HepG2 (cell line): ENCODE measurements at regions not wholly inside any gene's neighbourhood (a gene's known extent, or its start where the extent isn't known, plus 50 kb on each side); places are given as distances from the start of the nearest gene placed in this dataset.

ENCODE experiments used
- EED ChIP-seq: sonication (generic); formaldehyde crosslinking; IDR thresholded peaks from 2 replicates; pipeline ENCODE4 v1.5.0; 2020; ENCODE audit warnings: mild to moderate bottlenecking, missing genetic modification reagents
- EP300 ChIP-seq, 3 experiments: sonication (generic) in 1 of 3; formaldehyde crosslinking in 1 of 3; IDR thresholded peaks; 2 replicates each; pipeline versions ENCODE4 v1.5.1 to v1.6.1; 2011 to 2020; ENCODE audit warnings: low read depth in 2 of 3, low read length in 2 of 3, borderline replicate concordance in 1 of 3, improper control_type of control experiment in 1 of 3, mild to moderate bottlenecking in 1 of 3, missing genetic modification reagents in 1 of 3, moderate library complexity in 1 of 3
- ESRRA ChIP-seq: sonication (generic); formaldehyde crosslinking; IDR thresholded peaks from 2 replicates; pipeline ENCODE4 v1.5.1; 2020; ENCODE audit warnings: mild to moderate bottlenecking, low read depth, missing genetic modification reagents
- FLYWCH1 ChIP-seq: sonication (generic); formaldehyde crosslinking; IDR thresholded peaks from 2 replicates; pipeline ENCODE4 v1.8.1; 2023; ENCODE audit warnings: mild to moderate bottlenecking, missing genetic modification reagents
- MED8 ChIP-seq: sonication (generic); formaldehyde crosslinking; IDR thresholded peaks from 2 replicates; pipeline ENCODE4 v1.8.1; 2023; ENCODE audit warnings: mild to moderate bottlenecking, missing genetic modification reagents; ENCODE audit not compliant: insufficient replicate concordance
- MIER2 ChIP-seq: IDR thresholded peaks from 2 replicates; pipeline ENCODE4 v1.6.1; 2016; ENCODE audit warnings: missing biosample characterization, missing genetic modification reagents
- TAF15 ChIP-seq: fragments of 200-400 bp; formaldehyde crosslinking; IDR thresholded peaks from one replicate; pipeline ENCODE4 v1.6.1; 2018; ENCODE audit warnings: mild to moderate bottlenecking, low read depth, low read length; ENCODE audit not compliant: poor library complexity, severe bottlenecking
- ZNF644 ChIP-seq: IDR thresholded peaks from 2 replicates; pipeline ENCODE4 v1.6.1; 2016; ENCODE audit warnings: low read depth
- TF ChIP-seq, protein P1 (sequence below): sonication (generic); formaldehyde crosslinking; IDR thresholded peaks from 2 replicates; pipeline ENCODE4 v1.4.0; 2020; ENCODE audit warnings: mild to moderate bottlenecking, missing genetic modification reagents
- TF ChIP-seq, protein P2 (sequence below): sonication (generic); formaldehyde crosslinking; IDR thresholded peaks from 2 replicates; pipeline ENCODE4 v1.5.1; 2020; ENCODE audit warnings: mild to moderate bottlenecking, missing genetic modification reagents, moderate library complexity
- TF ChIP-seq, protein P3 (sequence below): sonication (generic); formaldehyde crosslinking; IDR thresholded peaks from 2 replicates; pipeline ENCODE4 v1.4.0; 2020; ENCODE audit warnings: low read depth, mild to moderate bottlenecking, missing genetic modification reagents

DNA sequence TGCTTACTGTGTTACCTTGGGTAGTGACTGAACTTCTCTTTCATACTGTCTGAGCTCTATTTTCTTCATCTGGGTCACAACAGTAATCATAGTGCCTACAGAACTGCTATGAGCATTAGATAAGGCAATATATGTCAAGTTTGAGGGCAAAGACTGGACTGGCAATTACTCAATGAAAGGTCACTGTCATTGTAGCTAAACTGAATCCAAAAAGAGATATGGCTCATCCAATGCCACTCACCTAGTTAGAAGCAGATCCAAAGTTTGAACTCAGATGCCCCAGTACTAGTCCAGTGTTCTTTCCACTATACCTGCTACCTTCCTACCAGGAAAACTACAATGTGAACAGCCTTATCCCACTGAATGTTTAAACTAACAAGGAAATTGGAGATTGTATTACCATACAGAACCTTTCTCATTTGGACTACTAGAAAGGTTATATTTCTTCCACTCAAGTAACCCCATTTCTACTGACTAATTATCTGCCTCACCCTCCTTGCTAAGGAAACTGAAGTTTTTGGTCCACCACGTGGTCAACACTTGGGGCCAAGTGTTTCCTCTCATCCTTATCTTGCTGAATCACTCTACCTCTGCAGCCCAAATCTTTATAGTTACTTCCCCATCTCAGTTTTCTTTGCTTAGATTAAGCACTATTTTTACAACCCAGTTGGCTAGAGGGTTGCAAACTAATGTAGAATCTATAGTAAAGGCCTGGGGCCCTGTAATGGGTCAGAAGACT, 202.3 kb upstream of the LPP start:
- TF ChIP-seq EP300 (IDR thresholded peaks at IDR 0.05; ENCODE audit: low read depth in 2 of 2, low read length in 2 of 2) = no peak
- no peak for TF ChIP-seq EP300 (CRISPR knock-in tag; IDR thresholded peaks at IDR 0.05; ENCODE audit: borderline replicate concordance)
- no peak for TF ChIP-seq MED8 (CRISPR knock-in tag)
- TF ChIP-seq FLYWCH1 (CRISPR knock-in tag) = no peak
- no peak for TF ChIP-seq EED
- TF ChIP-seq, protein P1, sequence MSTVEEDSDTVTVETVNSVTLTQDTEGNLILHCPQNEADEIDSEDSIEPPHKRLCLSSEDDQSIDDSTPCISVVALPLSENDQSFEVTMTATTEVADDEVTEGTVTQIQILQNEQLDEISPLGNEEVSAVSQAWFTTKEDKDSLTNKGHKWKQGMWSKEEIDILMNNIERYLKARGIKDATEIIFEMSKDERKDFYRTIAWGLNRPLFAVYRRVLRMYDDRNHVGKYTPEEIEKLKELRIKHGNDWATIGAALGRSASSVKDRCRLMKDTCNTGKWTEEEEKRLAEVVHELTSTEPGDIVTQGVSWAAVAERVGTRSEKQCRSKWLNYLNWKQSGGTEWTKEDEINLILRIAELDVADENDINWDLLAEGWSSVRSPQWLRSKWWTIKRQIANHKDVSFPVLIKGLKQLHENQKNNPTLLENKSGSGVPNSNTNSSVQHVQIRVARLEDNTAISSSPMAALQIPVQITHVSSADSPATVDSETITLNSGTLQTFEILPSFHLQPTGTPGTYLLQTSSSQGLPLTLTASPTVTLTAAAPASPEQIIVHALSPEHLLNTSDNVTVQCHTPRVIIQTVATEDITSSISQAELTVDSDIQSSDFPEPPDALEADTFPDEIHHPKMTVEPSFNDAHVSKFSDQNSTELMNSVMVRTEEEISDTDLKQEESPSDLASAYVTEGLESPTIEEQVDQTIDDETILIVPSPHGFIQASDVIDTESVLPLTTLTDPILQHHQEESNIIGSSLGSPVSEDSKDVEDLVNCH (CRISPR knock-in tag) = no peak
- TF ChIP-seq ZNF644 (CRISPR knock-in tag) = no peak
- TF ChIP-seq ESRRA (CRISPR knock-in tag) = no peak
- TF ChIP-seq, protein P2, sequence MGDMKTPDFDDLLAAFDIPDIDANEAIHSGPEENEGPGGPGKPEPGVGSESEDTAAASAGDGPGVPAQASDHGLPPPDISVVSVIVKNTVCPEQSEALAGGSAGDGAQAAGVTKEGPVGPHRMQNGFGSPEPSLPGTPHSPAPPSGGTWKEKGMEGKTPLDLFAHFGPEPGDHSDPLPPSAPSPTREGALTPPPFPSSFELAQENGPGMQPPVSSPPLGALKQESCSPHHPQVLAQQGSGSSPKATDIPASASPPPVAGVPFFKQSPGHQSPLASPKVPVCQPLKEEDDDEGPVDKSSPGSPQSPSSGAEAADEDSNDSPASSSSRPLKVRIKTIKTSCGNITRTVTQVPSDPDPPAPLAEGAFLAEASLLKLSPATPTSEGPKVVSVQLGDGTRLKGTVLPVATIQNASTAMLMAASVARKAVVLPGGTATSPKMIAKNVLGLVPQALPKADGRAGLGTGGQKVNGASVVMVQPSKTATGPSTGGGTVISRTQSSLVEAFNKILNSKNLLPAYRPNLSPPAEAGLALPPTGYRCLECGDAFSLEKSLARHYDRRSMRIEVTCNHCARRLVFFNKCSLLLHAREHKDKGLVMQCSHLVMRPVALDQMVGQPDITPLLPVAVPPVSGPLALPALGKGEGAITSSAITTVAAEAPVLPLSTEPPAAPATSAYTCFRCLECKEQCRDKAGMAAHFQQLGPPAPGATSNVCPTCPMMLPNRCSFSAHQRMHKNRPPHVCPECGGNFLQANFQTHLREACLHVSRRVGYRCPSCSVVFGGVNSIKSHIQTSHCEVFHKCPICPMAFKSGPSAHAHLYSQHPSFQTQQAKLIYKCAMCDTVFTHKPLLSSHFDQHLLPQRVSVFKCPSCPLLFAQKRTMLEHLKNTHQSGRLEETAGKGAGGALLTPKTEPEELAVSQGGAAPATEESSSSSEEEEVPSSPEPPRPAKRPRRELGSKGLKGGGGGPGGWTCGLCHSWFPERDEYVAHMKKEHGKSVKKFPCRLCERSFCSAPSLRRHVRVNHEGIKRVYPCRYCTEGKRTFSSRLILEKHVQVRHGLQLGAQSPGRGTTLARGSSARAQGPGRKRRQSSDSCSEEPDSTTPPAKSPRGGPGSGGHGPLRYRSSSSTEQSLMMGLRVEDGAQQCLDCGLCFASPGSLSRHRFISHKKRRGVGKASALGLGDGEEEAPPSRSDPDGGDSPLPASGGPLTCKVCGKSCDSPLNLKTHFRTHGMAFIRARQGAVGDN = no peak
- no peak for TF ChIP-seq TAF15
- TF ChIP-seq, protein P3, sequence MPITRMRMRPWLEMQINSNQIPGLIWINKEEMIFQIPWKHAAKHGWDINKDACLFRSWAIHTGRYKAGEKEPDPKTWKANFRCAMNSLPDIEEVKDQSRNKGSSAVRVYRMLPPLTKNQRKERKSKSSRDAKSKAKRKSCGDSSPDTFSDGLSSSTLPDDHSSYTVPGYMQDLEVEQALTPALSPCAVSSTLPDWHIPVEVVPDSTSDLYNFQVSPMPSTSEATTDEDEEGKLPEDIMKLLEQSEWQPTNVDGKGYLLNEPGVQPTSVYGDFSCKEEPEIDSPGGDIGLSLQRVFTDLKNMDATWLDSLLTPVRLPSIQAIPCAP (CRISPR knock-in tag) = no peak
- TF ChIP-seq MIER2 = no peak
